ENCODE measurements at regions not wholly inside any gene's neighbourhood (a gene's known extent, or its start where the extent isn't known, plus 50 kb on each side); places are given as distances from the start of the nearest gene placed in this dataset.
"Not testable (repeated sequence)": the region's sequence is repeated elsewhere in the genome, so short reads cannot be mapped to it uniquely, and the experiment has no call there.

DNA sequence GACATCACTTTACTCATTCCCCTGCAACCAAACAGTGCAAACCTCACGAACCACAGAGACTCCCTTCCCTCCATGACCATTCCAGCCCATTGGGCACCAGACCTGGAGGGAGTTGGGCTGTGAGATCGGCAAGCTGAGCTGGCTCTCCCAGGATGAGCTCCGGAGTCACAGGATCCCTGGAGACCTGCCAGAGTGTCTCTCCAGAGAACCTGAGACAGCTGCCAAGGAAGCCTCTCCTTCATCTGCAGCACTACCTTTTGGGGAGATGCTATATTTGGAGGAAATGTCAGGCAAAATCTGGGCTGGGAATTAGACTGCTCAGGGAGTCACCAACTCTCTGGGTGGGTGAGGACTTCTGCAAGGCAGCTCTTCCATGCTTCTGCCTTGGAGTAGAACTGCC lies 417.4 kb downstream of the TNS1 start:
- Mint-ChIP-seq H3K4me3 (no peak overlapping the region), H3K4me1 (peaks cover 5% of the 10 kb centered on the region), H3K9me3 (no peaks in the 10 kb centered on the region), H3K36me3 (no peaks in the 10 kb centered on the region), H3K27me3 (no peaks in the 10 kb centered on the region), H3K27ac (no peak overlapping the region)

DNA sequence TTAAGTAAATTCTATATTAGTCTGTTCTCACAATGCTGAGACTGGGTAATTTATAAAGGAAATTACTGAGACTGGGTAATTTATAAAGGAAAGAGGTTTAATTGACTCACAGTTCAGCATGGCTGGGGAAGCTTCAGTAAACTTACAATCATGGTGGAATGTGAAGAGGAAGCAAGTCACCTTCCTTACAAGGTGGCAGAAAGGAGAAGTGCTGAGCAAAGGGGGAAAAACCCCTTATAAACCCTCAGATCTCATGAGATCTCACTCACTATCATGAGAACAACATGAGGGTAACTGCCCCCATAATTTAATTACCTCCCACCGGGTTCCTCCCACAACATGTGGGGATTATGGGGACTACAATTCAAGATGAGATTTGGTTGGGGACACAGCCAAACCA lies 422.4 kb downstream of the TNS1 start:
- H3K9me3 Mint-ChIP-seq, H3K4me3 Mint-ChIP-seq, H3K27ac Mint-ChIP-seq, H3K27me3 Mint-ChIP-seq, H3K4me1 Mint-ChIP-seq, H3K36me3 Mint-ChIP-seq: not testable (repeated sequence)

DNA sequence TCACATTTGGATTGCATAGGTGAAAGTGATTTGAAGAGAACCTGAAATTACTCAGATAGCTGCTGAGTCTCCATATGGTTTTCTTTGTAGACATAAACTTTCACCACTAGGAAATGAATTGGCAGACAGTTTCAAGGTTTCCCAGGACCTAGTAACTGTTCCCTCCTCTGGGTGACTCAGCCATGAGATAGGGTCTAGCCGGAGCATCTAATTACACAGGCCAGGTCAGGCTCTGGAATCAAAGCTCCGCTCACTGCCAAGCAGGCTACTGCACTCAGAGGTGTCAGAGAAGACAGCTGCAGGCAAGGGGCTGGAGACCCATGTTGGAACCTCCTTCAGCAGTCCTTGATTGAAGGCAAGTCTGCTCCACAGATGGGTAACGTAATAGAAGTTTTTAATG lies 429.2 kb downstream of the TNS1 start:
- H3K36me3 Mint-ChIP-seq: peaks cover 3% of the 10 kb centered on the region
- H3K27me3 Mint-ChIP-seq: no peaks in the 10 kb centered on the region
- no peak overlapping the region for H3K27ac Mint-ChIP-seq
- no peak overlapping the region for H3K4me3 Mint-ChIP-seq
- H3K4me1 Mint-ChIP-seq: no peaks in the 10 kb centered on the region
- H3K9me3 Mint-ChIP-seq: no peaks in the 10 kb centered on the region

DNA sequence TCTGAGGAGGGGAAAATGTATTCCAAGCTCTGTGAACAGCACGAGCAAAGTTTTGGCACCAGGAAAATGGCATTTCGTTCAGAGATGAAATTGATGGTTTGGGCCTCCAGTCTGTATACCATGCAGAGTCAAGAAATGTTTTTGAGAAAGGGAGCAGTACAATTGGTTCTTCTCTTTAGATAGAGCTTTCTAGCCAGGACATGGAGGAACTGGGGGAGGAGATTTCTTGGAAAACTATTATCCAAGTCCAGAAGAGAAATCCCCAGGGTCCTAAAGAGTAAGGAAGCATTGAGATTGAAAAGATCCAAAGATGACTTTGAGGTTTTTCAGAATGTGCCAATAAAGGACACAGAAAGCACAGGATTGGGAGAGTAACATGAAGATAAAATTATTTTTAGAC lies 432.4 kb downstream of the TNS1 start:
- no peaks in the 10 kb centered on the region for H3K9me3 Mint-ChIP-seq
- H3K36me3 Mint-ChIP-seq: peaks cover 3% of the 10 kb centered on the region
- no peaks in the 10 kb centered on the region for H3K4me1 Mint-ChIP-seq
- no peak overlapping the region for H3K4me3 Mint-ChIP-seq
- H3K27me3 Mint-ChIP-seq: no peaks in the 10 kb centered on the region
- no peak overlapping the region for H3K27ac Mint-ChIP-seq

DNA sequence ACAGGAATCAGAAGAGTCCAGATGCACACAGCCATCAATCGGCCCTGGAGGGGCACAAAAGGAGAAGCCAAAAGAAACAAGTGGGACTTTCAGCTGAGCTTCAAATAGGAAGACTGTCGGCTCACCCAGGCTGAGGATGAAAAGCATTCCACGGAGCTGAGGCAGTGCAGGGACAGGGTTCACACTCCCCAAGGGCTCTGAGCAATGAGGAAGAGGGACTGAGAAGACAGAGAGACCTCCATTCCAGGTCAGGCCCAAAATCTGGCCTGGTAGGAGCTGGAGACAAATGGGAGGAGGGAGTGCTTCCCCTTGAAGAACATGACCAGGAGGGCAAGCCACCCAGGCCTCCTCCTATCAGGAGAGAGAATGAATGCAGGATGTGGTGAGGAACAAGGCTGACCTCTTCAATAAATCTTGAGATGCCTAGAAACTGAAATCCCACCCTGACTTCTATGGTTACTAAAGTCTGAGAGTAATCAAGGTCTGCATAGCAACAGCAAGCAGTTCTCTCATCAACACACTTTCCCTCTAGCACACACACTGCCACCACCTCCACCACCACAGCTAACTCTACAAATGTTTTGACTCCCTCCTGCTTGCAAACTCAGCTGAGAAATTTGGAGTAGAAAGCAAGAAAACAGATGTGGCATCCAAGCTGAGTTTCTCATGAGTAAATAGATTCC lies 434.4 kb downstream of the TNS1 start:
- H3K27ac Mint-ChIP-seq: no peak overlapping the region
- H3K36me3 Mint-ChIP-seq: peaks cover 3% of the 10 kb centered on the region
- H3K4me3 Mint-ChIP-seq: no peak overlapping the region
- no peaks in the 10 kb centered on the region for H3K27me3 Mint-ChIP-seq
- H3K4me1 Mint-ChIP-seq: no peaks in the 10 kb centered on the region
- no peaks in the 10 kb centered on the region for H3K9me3 Mint-ChIP-seq

DNA sequence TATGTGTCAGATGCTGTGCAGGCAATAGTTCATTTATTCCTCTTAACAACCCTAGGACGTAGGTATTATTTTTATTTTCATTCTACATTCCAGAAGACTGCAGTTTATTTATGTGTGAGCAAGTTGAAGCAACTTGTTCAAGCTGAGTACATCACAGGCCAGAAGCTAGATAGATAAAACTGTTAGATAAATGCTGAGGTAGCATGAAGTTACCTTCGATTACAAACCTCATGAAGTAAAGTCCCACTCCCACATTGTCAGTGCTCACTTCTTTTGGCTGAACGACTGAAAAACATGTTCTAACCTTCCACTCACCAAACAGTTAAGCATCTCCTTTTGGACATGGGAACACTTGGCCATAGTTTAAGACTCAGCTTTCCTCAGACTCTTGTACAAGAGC lies 439.2 kb downstream of the TNS1 start:
- Mint-ChIP-seq H3K27ac (no peak overlapping the region), H3K9me3 (peaks cover 10% of the 10 kb centered on the region), H3K36me3 (peaks cover 9% of the 10 kb centered on the region), H3K4me1 (no peaks in the 10 kb centered on the region), H3K27me3 (no peaks in the 10 kb centered on the region), H3K4me3 (no peak overlapping the region)

DNA sequence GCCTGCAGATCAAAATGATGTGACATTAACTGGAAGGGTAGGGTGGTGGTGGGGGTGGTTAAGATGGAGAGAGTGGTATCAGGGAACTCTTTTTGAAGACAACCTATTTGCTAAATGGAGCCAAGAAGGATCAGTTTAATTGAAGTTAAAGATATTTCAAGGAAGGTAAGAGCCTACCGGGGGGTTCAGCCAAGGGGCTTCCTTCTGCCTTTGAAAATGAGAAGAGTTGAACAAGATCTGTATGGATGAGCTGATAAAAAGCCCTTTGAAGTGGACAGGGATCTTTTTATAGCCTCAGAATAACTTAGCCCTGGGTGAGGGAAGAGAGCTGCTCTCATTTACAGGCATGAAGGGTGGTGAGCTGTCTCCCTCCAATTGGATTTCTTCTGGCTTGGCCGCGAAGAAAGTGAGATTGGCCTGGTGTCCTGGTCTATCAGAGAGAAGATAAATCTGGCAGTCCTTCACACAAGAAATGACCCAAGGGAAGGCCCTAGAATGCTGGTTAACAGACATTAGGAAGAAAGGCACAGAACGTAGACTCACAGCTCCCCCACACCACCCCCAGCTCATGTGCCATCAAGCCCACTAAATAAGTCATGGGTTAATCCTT lies 439.8 kb downstream of the TNS1 start:
- Mint-ChIP-seq H3K4me3 (no peak overlapping the region), H3K27ac (no peak overlapping the region), H3K9me3 (peaks cover 10% of the 10 kb centered on the region)

DNA sequence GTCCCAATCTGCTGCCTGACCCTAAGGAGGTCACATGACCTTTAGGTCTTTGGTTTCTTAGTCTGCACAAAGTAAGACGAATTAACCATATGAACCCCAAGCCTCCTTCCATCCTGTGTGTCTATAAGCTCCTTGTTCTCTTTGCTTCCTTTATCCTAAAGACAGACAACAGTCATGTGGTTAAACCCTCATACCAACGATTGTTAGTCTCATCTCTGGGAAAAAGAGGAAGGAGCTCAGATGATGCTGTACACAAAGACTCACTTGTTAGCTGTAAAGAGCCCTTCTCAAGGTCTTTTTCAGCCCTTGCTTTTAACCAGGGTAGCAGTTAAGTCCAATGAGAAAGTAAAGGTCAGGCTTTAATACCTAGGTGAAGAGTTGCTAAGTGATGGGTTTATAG lies 443.7 kb downstream of the TNS1 start:
- Mint-ChIP-seq H3K4me1 (peaks cover 13% of the 10 kb centered on the region), H3K36me3 (peaks cover 9% of the 10 kb centered on the region), H3K9me3 (peaks cover 10% of the 10 kb centered on the region), H3K27me3 (no peaks in the 10 kb centered on the region), H3K27ac (no peak overlapping the region), H3K4me3 (no peak overlapping the region)

More for the DNA sequence above, 439.8 kb downstream of the TNS1 start:
- peaks cover 9% of the 10 kb centered on the region for H3K36me3 Mint-ChIP-seq
- H3K27me3 Mint-ChIP-seq: no peaks in the 10 kb centered on the region
- no peaks in the 10 kb centered on the region for H3K4me1 Mint-ChIP-seq

DNA sequence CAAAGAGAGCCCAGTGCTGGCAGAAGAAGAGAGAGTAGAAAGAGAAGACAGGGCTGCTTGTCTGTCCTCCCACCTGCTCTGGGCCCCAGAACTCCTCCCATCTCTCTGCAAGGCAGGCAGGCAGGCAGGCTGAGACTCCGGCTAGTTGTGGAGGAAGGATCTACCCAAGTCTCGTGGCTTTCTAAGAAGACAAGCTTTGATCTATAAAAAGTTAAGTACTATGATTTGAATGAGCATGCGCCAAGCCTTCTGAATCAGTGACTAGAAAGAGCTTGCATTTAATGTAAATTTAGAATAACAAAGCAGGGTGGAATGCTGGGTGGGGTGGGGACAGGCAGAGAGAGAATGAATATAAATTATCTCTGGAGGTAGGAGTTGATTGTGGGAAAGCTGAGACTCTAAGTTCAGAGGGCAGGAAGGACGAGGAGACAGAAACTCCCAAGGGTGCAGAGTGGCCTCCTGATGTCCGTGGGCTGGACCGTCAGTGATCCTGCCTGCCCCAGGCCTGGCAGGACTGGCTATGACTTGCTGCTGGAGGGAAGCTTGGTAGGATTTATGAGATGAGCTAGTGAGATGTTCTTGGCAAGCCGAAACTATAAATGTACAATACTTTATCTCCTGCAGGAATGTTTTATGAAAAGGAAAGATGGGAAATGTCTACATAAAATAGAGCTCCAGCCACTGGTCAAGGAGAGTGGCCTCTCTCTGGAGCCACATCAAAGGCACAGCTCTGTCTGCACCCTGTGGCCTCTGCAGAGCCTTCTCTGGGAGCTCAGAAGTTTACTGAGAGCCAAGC lies 447.5 kb downstream of the TNS1 start:
- H3K27me3 Mint-ChIP-seq: no peaks in the 10 kb centered on the region
- no peak overlapping the region for H3K4me3 Mint-ChIP-seq
- H3K4me1 Mint-ChIP-seq: peaks cover 13% of the 10 kb centered on the region
- H3K27ac Mint-ChIP-seq: no peak overlapping the region
- H3K9me3 Mint-ChIP-seq: no peaks in the 10 kb centered on the region
- no peaks in the 10 kb centered on the region for H3K36me3 Mint-ChIP-seq

DNA sequence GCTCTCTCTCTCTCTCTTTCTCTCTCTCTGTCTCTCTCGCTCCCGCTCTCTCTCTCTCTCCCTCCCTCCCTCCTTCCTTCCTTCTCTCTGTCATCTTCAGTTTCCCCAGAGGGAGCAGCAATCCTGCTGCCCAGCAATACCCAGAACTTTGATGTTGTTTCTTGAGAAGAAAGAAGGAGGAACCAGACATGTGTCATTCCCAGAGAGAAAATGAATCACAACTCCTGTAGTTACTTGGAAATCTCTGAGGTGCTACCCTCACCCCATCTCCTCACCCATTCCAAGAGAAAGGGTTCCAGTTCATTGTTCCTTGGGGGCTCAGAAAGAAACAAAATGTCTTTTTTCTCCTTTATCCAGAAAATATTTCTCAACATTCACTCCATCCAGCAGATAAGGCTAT lies 449.1 kb downstream of the TNS1 start:
- Mint-ChIP-seq H3K27me3 (no peaks in the 10 kb centered on the region), H3K4me3 (no peak overlapping the region), H3K9me3 (no peaks in the 10 kb centered on the region), H3K36me3 (no peaks in the 10 kb centered on the region), H3K4me1 (peaks cover 13% of the 10 kb centered on the region), H3K27ac (no peak overlapping the region)

DNA sequence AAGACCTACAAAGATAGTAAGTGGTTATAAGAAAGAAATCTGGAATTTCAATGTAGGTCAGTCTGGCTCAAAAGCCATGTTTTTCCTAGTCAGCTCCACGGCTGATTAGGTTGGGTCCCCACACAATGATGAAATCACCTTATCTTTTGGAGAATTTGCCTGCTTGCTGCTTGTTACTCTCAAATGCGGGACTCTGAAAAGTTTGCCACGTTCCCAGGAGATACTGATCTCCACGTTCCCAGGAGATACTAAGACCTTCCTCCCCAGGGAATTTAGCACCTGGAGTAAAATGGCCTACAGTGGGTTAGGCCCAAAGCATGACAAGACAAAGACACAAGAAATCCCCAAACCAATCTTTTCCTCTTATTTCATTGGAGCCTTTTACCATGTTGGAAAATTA lies 449.6 kb downstream of the TNS1 start:
- no peaks in the 10 kb centered on the region for H3K27me3 Mint-ChIP-seq
- H3K9me3 Mint-ChIP-seq: no peaks in the 10 kb centered on the region
- no peaks in the 10 kb centered on the region for H3K36me3 Mint-ChIP-seq
- no peak overlapping the region for H3K4me3 Mint-ChIP-seq
- H3K27ac Mint-ChIP-seq: no peak overlapping the region
- H3K4me1 Mint-ChIP-seq: peaks cover 13% of the 10 kb centered on the region

DNA sequence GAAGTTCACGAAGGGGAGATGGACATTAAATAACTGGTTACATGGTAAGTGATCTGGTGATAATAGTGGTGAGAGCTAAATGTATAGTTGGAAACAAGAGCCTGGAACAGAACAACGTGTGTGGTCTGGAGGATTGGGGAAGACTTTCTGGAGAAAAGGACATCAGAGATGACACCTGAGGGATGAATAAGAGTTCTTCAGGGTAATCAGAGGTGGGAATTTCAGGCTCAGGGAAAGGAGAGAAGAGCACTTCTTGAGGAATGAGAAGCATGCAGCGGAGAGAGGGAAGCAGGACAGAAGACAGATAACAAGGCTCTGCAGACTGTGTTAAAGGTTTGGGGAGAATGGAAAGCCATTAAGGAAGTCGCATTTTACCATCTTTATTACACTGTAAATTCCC lies 450.7 kb downstream of the TNS1 start:
- Mint-ChIP-seq H3K27ac (no peak overlapping the region), H3K4me3 (no peak overlapping the region), H3K4me1 (peaks cover 13% of the 10 kb centered on the region), H3K9me3 (no peaks in the 10 kb centered on the region), H3K36me3 (no peaks in the 10 kb centered on the region), H3K27me3 (no peaks in the 10 kb centered on the region)

DNA sequence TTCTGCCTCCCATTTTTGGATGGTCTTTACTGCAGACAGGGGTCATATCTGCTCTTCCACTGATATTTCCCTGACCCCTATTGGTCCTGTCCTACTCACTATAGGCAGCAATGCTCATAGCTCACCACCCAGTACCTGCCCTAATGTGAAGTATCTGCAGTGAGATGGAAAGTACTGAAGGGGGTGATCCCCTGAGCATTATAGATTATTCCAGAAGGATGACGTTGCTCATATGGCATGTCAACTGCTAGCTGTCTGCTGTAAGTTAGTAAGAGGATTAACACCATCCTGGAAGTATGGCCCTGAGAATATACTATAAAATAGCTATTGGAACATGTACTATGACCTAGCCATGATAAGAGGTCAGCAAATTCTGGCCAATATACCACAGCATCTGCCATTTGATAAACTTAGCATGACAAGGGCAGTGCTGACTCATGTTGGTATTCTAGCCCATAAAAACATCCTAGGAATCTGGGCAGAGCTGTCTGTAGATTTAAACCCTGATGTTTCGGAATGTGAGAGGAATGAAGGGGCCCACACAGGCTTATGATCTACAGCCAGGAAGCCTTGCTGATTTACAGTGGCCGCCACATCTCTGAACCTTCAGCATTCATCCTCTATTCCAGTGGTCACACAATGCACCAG lies 451.4 kb downstream of the TNS1 start:
- no peaks in the 10 kb centered on the region for H3K36me3 Mint-ChIP-seq
- H3K4me1 Mint-ChIP-seq: peaks cover 13% of the 10 kb centered on the region
- H3K4me3 Mint-ChIP-seq: no peak overlapping the region
- no peaks in the 10 kb centered on the region for H3K27me3 Mint-ChIP-seq
- no peaks in the 10 kb centered on the region for H3K9me3 Mint-ChIP-seq
- H3K27ac Mint-ChIP-seq: no peak overlapping the region

DNA sequence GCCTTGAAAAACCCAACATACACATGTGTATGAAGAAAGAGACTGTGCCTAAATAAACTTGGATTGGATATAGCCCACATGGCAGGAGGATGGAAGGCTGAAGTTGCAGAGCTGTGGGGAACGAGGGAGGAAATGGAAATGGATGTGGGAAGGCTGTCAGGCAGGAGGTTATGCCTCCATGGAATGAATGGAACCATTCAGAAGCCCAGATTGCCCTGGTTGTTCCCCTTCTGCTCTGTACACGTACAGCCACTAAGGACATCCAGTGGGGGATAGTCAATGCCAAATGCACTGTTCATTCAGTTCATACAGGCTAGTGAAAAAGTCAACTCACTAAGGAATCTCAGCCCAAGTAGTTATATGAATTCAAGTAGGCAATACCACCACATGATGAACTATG lies 463.7 kb downstream of the TNS1 start:
- Mint-ChIP-seq H3K4me1 (no peaks in the 10 kb centered on the region), H3K27me3 (peaks cover 1% of the 10 kb centered on the region), H3K9me3 (peaks cover 11% of the 10 kb centered on the region), H3K36me3 (peaks cover 3% of the 10 kb centered on the region), H3K4me3 (no peak overlapping the region), H3K27ac (no peak overlapping the region)

DNA sequence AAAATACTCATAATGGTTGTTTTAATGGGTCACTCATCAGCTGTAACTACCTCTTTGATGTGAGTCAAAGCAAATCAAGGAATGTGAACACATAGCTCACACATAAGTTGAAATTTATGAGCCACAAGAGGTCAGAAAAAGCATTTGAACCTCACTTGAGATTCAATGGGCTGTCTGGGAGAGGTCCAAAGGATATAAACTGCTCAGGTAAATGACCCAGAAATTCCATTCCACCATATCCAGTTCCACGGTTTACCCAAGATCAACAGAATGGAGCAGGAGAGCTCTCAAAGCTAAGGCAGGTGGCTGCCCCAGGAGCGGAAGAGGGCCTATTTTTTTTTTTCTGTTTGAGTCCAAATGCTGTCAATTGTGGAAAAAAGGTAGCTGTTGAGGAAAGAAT lies 464.1 kb downstream of the TNS1 start:
- Mint-ChIP-seq H3K36me3 (peaks cover 2% of the 10 kb centered on the region), H3K4me3 (no peak overlapping the region), H3K9me3 (peaks cover 9% of the 10 kb centered on the region), H3K27me3 (peaks cover 1% of the 10 kb centered on the region), H3K4me1 (no peaks in the 10 kb centered on the region), H3K27ac (no peak overlapping the region)

All from activated naive CD4-positive, alpha-beta T cell treated with anti-CD3 and anti-CD28 coated beads, Interleukin-2, amount 50 U/mL, for 24 hours (primary cell).